ENCODE measurements at regions not wholly inside any gene's neighbourhood (a gene's known extent, or its start where the extent isn't known, plus 50 kb on each side); places are given as distances from the start of the nearest gene placed in this dataset.

GRCh38 chr4:156559346-156559745 is 412.3 kb downstream of the PDGFC start:
- TF ChIP-seq CTCF (IDR thresholded peaks at IDR 0.05; ENCODE audit: borderline replicate concordance, extremely low read depth, low read length, poor library complexity, severe bottlenecking) (no peak), EZH2 (IDR thresholded peaks at IDR 0.05; ENCODE audit: borderline replicate concordance, low read depth, low read length, severe bottlenecking) (no peak)
